ENCODE measurements at regions not wholly inside any gene's neighbourhood (a gene's known extent, or its start where the extent isn't known, plus 50 kb on each side); places are given as distances from the start of the nearest gene placed in this dataset.

DNA sequence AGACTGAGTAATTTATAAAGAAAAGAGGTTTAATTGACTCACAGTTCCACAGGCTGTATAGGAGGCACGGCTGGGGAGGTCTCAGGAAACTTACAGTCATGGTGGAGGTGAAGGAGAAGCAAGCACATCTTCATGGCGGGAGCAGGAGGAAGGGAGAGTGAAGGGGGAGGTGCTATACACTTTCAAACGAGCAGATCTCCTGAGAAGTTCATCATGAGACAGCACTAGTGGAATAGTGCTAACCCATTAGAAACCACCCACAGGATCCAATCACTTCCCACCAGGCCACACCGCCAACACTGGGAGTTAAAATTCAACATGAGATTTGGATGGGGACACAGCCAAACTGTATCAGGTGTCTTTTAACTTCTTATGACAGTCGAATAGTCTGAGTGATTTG lies 1459.3 kb upstream of the ACO1 start:
- Mint-ChIP-seq H3K27ac (no peak overlapping the region), H3K4me3 (no peak overlapping the region), H3K9me3 (no peaks in the 10 kb centered on the region), H3K36me3 (ENCODE audit: low read depth) (no peaks in the 10 kb centered on the region), H3K27me3 (ENCODE audit: insufficient read depth) (no peaks in the 10 kb centered on the region), H3K4me1 (no peaks in the 10 kb centered on the region)
- TF ChIP-seq, protein P1, sequence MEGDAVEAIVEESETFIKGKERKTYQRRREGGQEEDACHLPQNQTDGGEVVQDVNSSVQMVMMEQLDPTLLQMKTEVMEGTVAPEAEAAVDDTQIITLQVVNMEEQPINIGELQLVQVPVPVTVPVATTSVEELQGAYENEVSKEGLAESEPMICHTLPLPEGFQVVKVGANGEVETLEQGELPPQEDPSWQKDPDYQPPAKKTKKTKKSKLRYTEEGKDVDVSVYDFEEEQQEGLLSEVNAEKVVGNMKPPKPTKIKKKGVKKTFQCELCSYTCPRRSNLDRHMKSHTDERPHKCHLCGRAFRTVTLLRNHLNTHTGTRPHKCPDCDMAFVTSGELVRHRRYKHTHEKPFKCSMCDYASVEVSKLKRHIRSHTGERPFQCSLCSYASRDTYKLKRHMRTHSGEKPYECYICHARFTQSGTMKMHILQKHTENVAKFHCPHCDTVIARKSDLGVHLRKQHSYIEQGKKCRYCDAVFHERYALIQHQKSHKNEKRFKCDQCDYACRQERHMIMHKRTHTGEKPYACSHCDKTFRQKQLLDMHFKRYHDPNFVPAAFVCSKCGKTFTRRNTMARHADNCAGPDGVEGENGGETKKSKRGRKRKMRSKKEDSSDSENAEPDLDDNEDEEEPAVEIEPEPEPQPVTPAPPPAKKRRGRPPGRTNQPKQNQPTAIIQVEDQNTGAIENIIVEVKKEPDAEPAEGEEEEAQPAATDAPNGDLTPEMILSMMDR (conservative IDR thresholded peaks at IDR 0.05): no peak
- no peaks in the 10 kb centered on the region for H3K4me1 ChIP-seq (ENCODE audit: control insufficient read depth, insufficient read depth, low read length)
- no peak for DNase-seq
- no peaks in the 10 kb centered on the region for H3K36me3 ChIP-seq (ENCODE audit: control insufficient read depth, insufficient read depth, low read length)
- H3K9ac ChIP-seq (ENCODE audit: extremely low read depth, low read length, poor library complexity, severe bottlenecking): no peak overlapping the region
- H3K9me3 ChIP-seq (ENCODE audit: control insufficient read depth, low read length): no peaks in the 10 kb centered on the region
- 85 to 100% methylated on average over 2 to 5 of the region's 5 CpGs for WGBS, 2 experiments (ENCODE audit: insufficient coverage in 1 of 2, insufficient read length in 1 of 2)
- H3K4me3 ChIP-seq (ENCODE audit: low read length): no peak overlapping the region
- H3K27ac ChIP-seq (ENCODE audit: low read depth, low read length): no peak overlapping the region
- H3K27me3 ChIP-seq (ENCODE audit: control insufficient read depth, insufficient read depth, low read length, poor library complexity, severe bottlenecking): no peaks in the 10 kb centered on the region

DNA sequence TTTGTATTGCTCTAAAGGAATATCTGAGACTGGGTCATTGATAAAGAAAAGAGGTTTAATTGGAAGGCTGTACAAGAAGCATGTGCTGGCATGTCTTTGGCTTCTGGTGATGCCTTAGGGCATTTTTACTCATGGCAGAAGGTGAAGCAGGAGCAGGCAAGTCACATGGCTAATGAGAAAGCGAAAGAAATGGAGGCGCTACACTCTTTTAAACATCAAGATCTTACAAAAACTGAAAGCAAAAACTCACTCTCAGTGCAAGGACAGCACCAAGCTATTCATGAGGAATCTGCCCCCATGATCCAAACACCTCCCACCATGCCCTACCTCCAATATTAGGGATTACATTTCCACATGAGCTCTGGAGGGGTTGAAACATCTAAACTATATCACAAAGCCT lies 1458.8 kb upstream of the ACO1 start:
- no peak overlapping the region for H3K27ac Mint-ChIP-seq
- H3K4me1 Mint-ChIP-seq: no peaks in the 10 kb centered on the region
- 80 to 94% methylated on average over 1 to 2 of the region's 2 CpGs for WGBS, 2 experiments (ENCODE audit: insufficient coverage in 1 of 2, insufficient read length in 1 of 2)
- no peak for DNase-seq
- TF ChIP-seq, protein P1 (conservative IDR thresholded peaks at IDR 0.05): no peak
- H3K36me3 Mint-ChIP-seq (ENCODE audit: low read depth): no peaks in the 10 kb centered on the region
- H3K27ac ChIP-seq (ENCODE audit: low read depth, low read length): no peak overlapping the region
- no peak overlapping the region for H3K4me3 ChIP-seq (ENCODE audit: low read length)
- no peaks in the 10 kb centered on the region for H3K27me3 Mint-ChIP-seq (ENCODE audit: insufficient read depth)
- H3K4me3 Mint-ChIP-seq: no peak overlapping the region
- H3K27me3 ChIP-seq (ENCODE audit: control insufficient read depth, insufficient read depth, low read length, poor library complexity, severe bottlenecking): no peaks in the 10 kb centered on the region
- no peaks in the 10 kb centered on the region for H3K4me1 ChIP-seq (ENCODE audit: control insufficient read depth, insufficient read depth, low read length)
- no peaks in the 10 kb centered on the region for H3K9me3 Mint-ChIP-seq
- no peaks in the 10 kb centered on the region for H3K36me3 ChIP-seq (ENCODE audit: control insufficient read depth, insufficient read depth, low read length)
- no peak overlapping the region for H3K9ac ChIP-seq (ENCODE audit: extremely low read depth, low read length, poor library complexity, severe bottlenecking)
- no peaks in the 10 kb centered on the region for H3K9me3 ChIP-seq (ENCODE audit: control insufficient read depth, low read length)

DNA sequence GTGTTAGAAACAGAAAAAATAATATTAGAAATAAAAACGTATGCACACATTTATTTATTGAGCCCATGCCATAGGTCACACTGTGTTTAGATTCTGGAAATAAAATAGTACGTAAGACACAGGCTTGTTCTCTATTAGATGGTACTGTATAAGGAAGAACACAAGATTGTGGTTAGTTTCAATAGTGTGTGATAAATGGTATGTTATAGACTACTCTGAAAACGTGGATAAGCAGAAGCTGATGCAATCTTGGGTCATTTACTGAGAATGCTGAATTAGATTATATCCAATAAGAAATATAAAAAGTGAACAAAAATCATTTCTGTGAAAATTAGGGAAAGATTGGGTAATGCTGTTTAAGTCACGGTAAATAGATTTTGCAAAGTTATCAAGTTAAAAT lies 1456.4 kb upstream of the ACO1 start:
- TF ChIP-seq, protein P1 (conservative IDR thresholded peaks at IDR 0.05): no peak
- Mint-ChIP-seq H3K27me3 (ENCODE audit: insufficient read depth) (no peaks in the 10 kb centered on the region), H3K4me1 (no peaks in the 10 kb centered on the region), H3K9me3 (no peaks in the 10 kb centered on the region), H3K36me3 (ENCODE audit: low read depth) (no peaks in the 10 kb centered on the region), H3K4me3 (no peak overlapping the region), H3K27ac (no peak overlapping the region)
- H3K27ac ChIP-seq (ENCODE audit: low read depth, low read length): no peak overlapping the region
- DNase-seq: no peak
- no peaks in the 10 kb centered on the region for H3K4me1 ChIP-seq (ENCODE audit: control insufficient read depth, insufficient read depth, low read length)
- no peak overlapping the region for H3K4me3 ChIP-seq (ENCODE audit: low read length)
- H3K36me3 ChIP-seq (ENCODE audit: control insufficient read depth, insufficient read depth, low read length): no peaks in the 10 kb centered on the region
- no peaks in the 10 kb centered on the region for H3K9me3 ChIP-seq (ENCODE audit: control insufficient read depth, low read length)
- 86 to 94% methylated on average over 2 to 4 of the region's 4 CpGs for WGBS, 2 experiments (ENCODE audit: insufficient coverage in 1 of 2, insufficient read length in 1 of 2)
- H3K9ac ChIP-seq (ENCODE audit: extremely low read depth, low read length, poor library complexity, severe bottlenecking): no peak overlapping the region
- H3K27me3 ChIP-seq (ENCODE audit: control insufficient read depth, insufficient read depth, low read length, poor library complexity, severe bottlenecking): no peaks in the 10 kb centered on the region
